Esophagus squamous epithelium (tissue), 4 donors: ENCODE measurements at regions not wholly inside any gene's neighbourhood (a gene's known extent, or its start where the extent isn't known, plus 50 kb on each side); places are given as distances from the start of the nearest gene placed in this dataset.

Experiments used
- CTCF ChIP-seq, 6 experiments: fragments of 450-650 bp in 4 of 6; fragments of 200-600 bp in 2 of 6; sonication (generic) in 2 of 6; IDR thresholded peaks; one replicate each; pipeline ENCODE4 v1.5.1; 2016 to 2019; ENCODE audit warnings: antibody characterized with exemption in 6 of 6, mild to moderate bottlenecking in 4 of 6, moderate library complexity in 4 of 6
- POLR2A ChIP-seq, 4 donors: fragments of 450-650 bp; IDR thresholded peaks; one replicate each; pipeline ENCODE4 v1.6.1; 2017; ENCODE audit warnings: antibody characterized with exemption in 4 of 4, mild to moderate bottlenecking in 4 of 4, moderate library complexity in 3 of 4

DNA sequence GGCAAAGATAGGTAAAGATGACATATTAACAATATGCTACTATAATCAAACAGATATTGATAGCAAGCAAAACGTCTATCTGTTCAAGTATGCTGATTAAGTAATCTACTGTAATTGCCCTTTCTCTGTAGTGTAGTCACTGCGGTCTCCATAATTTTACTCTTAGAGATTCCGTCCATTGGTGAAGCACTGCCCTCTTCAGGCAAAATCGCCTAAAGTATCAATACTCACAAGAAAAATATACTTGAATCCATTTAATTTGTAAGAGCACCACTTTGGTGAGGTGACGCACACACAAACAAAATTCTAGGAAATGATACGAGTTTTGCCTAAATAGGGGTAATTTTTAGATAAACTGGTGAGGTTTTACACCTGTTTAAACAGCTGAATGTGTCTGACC lies 434.6 kb upstream of the CHRM3 start:
- TF ChIP-seq CTCF (IDR thresholded peaks at IDR 0.05) (peak in 4 of 6 experiments; percentile 20 to 55 (median 34)), POLR2A (IDR thresholded peaks at IDR 0.05) (no peak)
